HEK293 (cell line): ENCODE measurements at regions not wholly inside any gene's neighbourhood (a gene's known extent, or its start where the extent isn't known, plus 50 kb on each side); places are given as distances from the start of the nearest gene placed in this dataset.

ENCODE experiments used
- BCL11A ChIP-seq: fragments of 450-650 bp; formaldehyde crosslinking; IDR thresholded peaks from 2 replicates; pipeline ENCODE4 v1.5.1; 2016; ENCODE audit warnings: low read depth, missing biosample characterization, missing genetic modification characterization
- CTCF ChIP-seq: fragments of 450-650 bp; formaldehyde crosslinking; IDR thresholded peaks from 2 replicates; pipeline ENCODE4 v1.5.1; 2016; ENCODE audit warnings: missing biosample characterization, missing genetic modification characterization
- KLF16 ChIP-seq: fragments of 450-650 bp; formaldehyde crosslinking; IDR thresholded peaks from 2 replicates; pipeline ENCODE4 v1.5.1; 2017; ENCODE audit warnings: missing biosample characterization, missing genetic modification characterization
- MYNN ChIP-seq: fragments of 450-650 bp; formaldehyde crosslinking; IDR thresholded peaks from 2 replicates; pipeline ENCODE4 v1.5.1; 2016; ENCODE audit warnings: missing biosample characterization, missing genetic modification characterization, borderline replicate concordance
- ZBTB20 ChIP-seq: fragments of 450-650 bp; formaldehyde crosslinking; IDR thresholded peaks from 2 replicates; pipeline ENCODE4 v1.5.1; 2016; ENCODE audit warnings: missing biosample characterization, missing genetic modification characterization
- ZNF132 ChIP-seq: fragments of 450-650 bp; formaldehyde crosslinking; IDR thresholded peaks from 2 replicates; pipeline ENCODE4 v1.5.1; 2017; ENCODE audit warnings: missing biosample characterization, missing genetic modification characterization, borderline replicate concordance
- ZNF146 ChIP-seq: fragments of 450-650 bp; formaldehyde crosslinking; IDR thresholded peaks from 2 replicates; pipeline ENCODE4 v1.5.1; 2016; ENCODE audit warnings: missing biosample characterization, missing genetic modification characterization
- ZNF23 ChIP-seq: fragments of 450-650 bp; formaldehyde crosslinking; IDR thresholded peaks from 2 replicates; pipeline ENCODE4 v1.5.1; 2016; ENCODE audit warnings: missing biosample characterization, missing genetic modification characterization, borderline replicate concordance
- ZNF341 ChIP-seq: fragments of 450-650 bp; formaldehyde crosslinking; IDR thresholded peaks from 2 replicates; pipeline ENCODE4; 2016; ENCODE audit warnings: low read depth, missing biosample characterization, missing genetic modification characterization
- ZNF350 ChIP-seq: fragments of 450-650 bp; formaldehyde crosslinking; IDR thresholded peaks from 2 replicates; pipeline ENCODE4 v1.5.0; 2017; ENCODE audit warnings: missing biosample characterization, mild to moderate bottlenecking, missing genetic modification characterization
- ZNF549 ChIP-seq: fragments of 450-650 bp; IDR thresholded peaks from 2 replicates; pipeline ENCODE4 v1.5.1; 2018; ENCODE audit warnings: missing biosample characterization, missing genetic modification characterization, mild to moderate bottlenecking, inconsistent platforms, moderate library complexity
- ZNF561 ChIP-seq: fragments of 450-650 bp; IDR thresholded peaks from 2 replicates; pipeline ENCODE4 v1.5.1; 2018; ENCODE audit warnings: missing biosample characterization, missing genetic modification characterization, borderline replicate concordance

GRCh38 chr2:167451496-167452289, 563.4 kb downstream of the XIRP2 start:
- TF ChIP-seq ZNF561, result no peak
- TF ChIP-seq CTCF (tag by site-specific recombination), result no peak
- no peak for TF ChIP-seq ZNF341 (tag by site-specific recombination)
- TF ChIP-seq KLF16 (tag by site-specific recombination), result no peak
- TF ChIP-seq ZBTB20 (tag by site-specific recombination), result no peak
- no peak for TF ChIP-seq ZNF146 (tag by site-specific recombination)
- no peak for TF ChIP-seq MYNN
- TF ChIP-seq ZNF549 (tag by site-specific recombination), result no peak
- no peak for TF ChIP-seq BCL11A (tag by site-specific recombination)
- TF ChIP-seq ZNF350 (tag by site-specific recombination), result no peak
- no peak for TF ChIP-seq ZNF132 (tag by site-specific recombination)
- TF ChIP-seq ZNF23 (tag by site-specific recombination), result no peak
